HG03469 (cell line): ENCODE measurements at regions not wholly inside any gene's neighbourhood (a gene's known extent, or its start where the extent isn't known, plus 50 kb on each side); places are given as distances from the start of the nearest gene placed in this dataset.

Experiments used
- ATAC-seq: cut with Tn5 transposase; IDR thresholded peaks from one replicate; pipeline ENCODE4 v1.9.1; 2021; ENCODE audit warnings: mild to moderate bottlenecking, moderate library complexity, moderate number of reproducible peaks; ENCODE audit not compliant: unreplicated experiment

GRCh38 chr2:234438305-234438977 is 58.4 kb downstream of the ARL4C start:
- no peak for ATAC-seq

GRCh38 chr2:234437642-234438304 is 59.1 kb downstream of the ARL4C start:
- ATAC-seq, result no peak

GRCh38 chr2:234436482-234436837 is 60.4 kb downstream of the ARL4C start:
- no peak for ATAC-seq

GRCh38 chr2:234435836-234436481 is 60.9 kb downstream of the ARL4C start:
- ATAC-seq, result no peak

- ATAC-seq, result no peak
These were observed 63.7 kb downstream of the ARL4C start for GRCh38 chr2:234433201-234433600.

GRCh38 chr2:234430871-234431270 is 66.0 kb downstream of the ARL4C start:
- ATAC-seq, result no peak

- ATAC-seq, result no peak
These were observed 67.6 kb downstream of the ARL4C start for GRCh38 chr2:234429265-234429664.

- no peak for ATAC-seq
These were observed 69.5 kb downstream of the ARL4C start for GRCh38 chr2:234427081-234428061.

- ATAC-seq, result no peak
These were observed 70.3 kb downstream of the ARL4C start for GRCh38 chr2:234426616-234427015.

GRCh38 chr2:234425639-234426603 is 71.0 kb downstream of the ARL4C start:
- ATAC-seq, result peak; percentile 76

GRCh38 chr2:234423884-234424283 is 73.0 kb downstream of the ARL4C start:
- no peak for ATAC-seq

GRCh38 chr2:234422981-234423431 is 73.9 kb downstream of the ARL4C start:
- no peak for ATAC-seq

GRCh38 chr2:234422273-234422732 is 74.6 kb downstream of the ARL4C start:
- no peak for ATAC-seq

- ATAC-seq, result no peak
These were observed 76.5 kb downstream of the ARL4C start for GRCh38 chr2:234420408-234420807.

GRCh38 chr2:234419726-234420125 is 77.2 kb downstream of the ARL4C start:
- no peak for ATAC-seq

GRCh38 chr2:234415706-234416105 is 81.2 kb downstream of the ARL4C start:
- no peak for ATAC-seq

- no peak for ATAC-seq
These were observed 82.3 kb downstream of the ARL4C start for GRCh38 chr2:234414596-234414995.

- no peak for ATAC-seq
These were observed 84.2 kb downstream of the ARL4C start for GRCh38 chr2:234412726-234413125.

- ATAC-seq, result peak; percentile 78
These were observed 85.1 kb downstream of the ARL4C start for GRCh38 chr2:234411793-234412192.

- no peak for ATAC-seq
These were observed 86.4 kb downstream of the ARL4C start for GRCh38 chr2:234410526-234410925.
